ENCODE measurements at regions not wholly inside any gene's neighbourhood (a gene's known extent, or its start where the extent isn't known, plus 50 kb on each side); places are given as distances from the start of the nearest gene placed in this dataset.

- no peak for DNase-seq
Measured at GRCh38 chr21:16708101-16708835, 804.6 kb upstream of the CXADR start.

GRCh38 chr21:16709866-16710550 lies 802.8 kb upstream of the CXADR start:
- DNase-seq = no peak

GRCh38 chr21:16711757-16712156 lies 801.1 kb upstream of the CXADR start:
- DNase-seq = no peak

DNA sequence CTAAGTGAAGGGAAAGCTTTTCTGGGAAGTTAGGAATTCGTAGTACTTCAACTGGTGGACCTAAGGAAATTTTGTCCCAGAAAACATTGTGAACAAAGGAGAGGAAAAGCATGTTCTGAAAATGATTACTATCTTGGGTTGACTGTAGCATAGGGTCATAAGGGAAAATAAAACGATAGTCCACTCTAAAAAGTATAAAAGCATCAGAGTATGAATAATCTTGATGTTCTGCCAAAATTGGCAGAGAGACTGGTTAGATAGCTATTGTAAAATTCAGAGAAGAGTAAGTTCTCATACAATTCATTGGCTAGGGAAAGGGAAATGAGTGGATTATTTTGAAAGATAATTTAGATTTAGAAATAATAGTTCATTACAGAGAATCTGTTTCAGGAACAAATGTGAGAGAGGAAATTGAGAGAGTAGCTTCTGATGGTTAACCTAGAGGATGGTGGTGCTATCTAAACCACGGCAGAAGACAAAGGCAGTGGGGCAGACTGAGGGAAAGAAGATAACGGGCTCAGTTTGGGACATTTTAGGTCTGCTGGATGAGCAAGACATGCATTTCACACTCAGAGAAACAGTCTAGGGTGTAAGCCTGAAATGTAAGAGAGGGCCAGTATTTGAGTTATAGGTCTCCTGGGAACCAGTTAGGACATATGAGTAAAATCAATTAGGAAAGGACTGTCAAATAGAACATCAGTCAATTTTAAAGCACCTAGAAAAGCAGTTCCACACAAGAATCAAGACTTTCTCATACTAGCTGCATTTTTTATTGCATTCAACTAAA lies 799.3 kb upstream of the CXADR start:
- no peak for DNase-seq

DNA sequence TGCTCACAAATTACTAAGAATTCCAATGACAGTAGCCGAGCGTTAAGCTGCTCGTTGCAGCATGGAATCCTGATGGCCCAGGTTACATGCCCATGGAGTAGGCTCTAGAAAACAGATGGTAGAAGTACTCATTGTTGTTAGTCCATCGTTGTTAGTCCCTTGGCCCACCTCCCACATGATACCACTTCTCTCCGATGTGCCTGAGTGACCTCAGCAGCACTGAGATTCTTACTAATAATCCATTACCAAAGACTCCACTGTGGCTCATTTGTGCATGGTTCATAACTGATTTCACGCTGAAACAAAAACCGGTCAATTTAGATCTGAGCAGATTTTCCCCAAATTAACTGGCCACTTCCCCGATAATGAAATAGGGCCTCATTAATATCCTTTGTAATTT lies 772.3 kb upstream of the CXADR start:
- no peak for DNase-seq

DNA sequence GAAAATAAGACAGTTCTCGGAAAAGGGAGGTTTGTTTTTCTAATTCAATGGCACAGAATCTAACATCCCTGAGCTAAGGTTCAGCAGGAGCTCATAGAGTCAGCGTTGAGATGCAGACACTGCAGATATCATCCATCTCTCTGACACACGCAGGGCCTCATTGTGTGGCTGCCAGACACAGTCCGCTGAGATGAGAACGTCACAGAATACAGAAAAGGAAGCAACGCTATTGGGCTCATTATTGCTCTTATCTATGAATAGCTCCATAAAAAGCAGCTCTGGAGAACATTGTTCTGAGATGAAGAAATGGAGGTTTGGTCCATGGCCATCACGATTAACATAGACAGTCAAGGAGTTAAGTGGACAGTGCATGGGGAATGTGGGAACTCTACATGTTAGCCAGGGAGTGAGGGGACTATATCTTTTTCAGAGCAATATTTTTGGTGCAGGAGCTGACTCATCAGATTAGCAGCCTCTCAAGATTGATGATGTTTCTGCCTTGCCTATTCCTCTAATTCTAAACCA lies 771.6 kb upstream of the CXADR start:
- no peak for DNase-seq

GRCh38 chr21:16742131-16742641 lies 770.7 kb upstream of the CXADR start:
- no peak for DNase-seq

GRCh38 chr21:16742741-16743140 lies 770.1 kb upstream of the CXADR start:
- no peak for DNase-seq

DNA sequence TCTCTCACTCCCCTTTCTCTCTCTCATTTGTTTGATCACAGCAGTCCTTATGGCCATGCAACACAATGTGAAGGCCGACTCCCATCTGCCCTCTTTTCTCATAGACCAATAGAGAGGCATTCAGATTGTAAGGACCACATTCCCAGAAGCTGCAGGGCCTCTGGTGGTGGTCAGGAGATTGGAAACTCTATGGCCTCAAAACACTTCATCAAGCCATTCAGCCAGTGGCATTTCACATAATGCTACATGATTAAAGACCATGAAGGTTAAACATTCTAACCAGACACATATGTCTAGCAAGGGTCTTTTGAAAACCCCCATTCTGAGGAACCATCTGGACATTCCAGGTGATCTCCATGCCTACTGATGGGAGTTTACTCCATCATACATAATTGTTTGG lies 769.5 kb upstream of the CXADR start:
- no peak for DNase-seq

GRCh38 chr21:16750926-16751325 lies 761.9 kb upstream of the CXADR start:
- no peak for DNase-seq

GRCh38 chr21:16751695-16752474 lies 761.0 kb upstream of the CXADR start:
- DNase-seq = no peak

DNA sequence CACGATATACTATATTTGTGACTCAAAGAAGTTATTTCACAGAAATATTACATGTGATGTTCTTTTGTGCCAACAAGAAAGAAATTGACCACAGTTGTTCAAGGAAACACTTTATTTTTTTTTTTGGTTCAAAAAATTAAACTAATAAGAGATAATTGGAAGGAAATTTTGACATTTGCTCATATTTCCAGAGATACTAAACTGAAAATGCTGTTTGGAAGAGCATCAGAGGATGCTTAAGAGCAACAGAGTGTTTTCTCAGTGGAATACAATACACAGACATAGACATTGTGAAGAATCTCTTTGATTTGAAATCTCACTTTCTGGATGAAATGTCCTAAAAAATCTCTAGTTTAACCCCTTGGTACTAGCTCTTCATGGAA lies 760.4 kb upstream of the CXADR start:
- no peak for DNase-seq

DNA sequence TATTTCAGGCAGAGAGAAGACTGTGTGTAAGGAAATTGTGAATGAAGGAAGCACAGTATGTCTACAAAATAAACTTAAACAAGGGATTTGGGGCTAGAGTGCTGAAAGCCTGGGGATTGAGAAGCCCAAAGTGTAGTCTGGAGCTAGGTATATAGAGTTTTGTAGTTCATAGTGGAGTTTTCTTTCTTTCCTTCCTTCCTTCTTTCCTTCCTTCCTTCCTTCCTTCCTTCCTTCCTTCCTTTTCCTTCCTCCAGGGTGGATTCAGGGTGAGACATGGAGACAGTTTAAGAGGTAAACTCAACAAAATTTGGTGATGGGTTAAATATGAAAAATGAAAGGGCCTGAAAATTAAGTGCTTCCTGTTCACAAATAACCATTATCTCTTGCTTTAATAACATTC lies 757.8 kb upstream of the CXADR start:
- DNase-seq = no peak

GRCh38 chr21:16767201-16767600 lies 745.6 kb upstream of the CXADR start:
- no peak for DNase-seq

DNA sequence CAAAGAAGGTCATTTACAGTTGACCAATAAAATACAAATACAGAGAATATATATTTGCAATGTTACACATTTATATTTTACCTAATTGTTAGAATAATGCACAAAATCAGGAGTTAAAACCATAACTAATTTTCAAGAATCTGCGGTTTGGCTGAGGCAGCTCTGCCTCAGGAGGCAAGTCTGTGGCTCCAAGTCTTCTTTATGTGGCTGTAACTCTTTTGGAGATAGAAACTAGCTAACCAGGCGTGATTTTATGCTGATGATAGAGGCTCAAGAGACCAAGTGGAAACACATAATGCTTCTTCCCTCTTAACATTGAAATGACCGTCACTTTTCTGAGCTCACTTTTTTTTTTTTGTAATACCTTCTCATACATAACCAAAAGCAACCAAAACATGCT lies 744.7 kb upstream of the CXADR start:
- no peak for DNase-seq

DNA sequence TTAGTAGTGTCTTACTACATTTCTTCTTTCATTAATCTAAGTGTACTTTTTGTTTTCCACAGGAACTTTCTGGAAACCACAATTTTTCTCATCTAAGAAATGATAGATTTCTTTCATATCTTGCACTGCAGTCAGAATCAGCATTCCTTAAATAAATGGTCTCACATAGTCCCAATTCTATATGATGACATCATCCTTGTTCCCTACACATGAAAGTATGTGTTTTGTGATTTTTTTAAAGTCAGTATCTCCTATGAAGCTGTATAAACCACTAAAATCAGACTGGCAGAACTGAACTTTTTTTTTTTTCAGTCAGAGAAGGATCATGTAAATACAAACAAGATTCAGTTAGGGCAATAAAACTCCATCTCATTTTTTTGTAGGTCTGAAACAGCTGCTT lies 742.6 kb upstream of the CXADR start:
- no peak for DNase-seq

DNA sequence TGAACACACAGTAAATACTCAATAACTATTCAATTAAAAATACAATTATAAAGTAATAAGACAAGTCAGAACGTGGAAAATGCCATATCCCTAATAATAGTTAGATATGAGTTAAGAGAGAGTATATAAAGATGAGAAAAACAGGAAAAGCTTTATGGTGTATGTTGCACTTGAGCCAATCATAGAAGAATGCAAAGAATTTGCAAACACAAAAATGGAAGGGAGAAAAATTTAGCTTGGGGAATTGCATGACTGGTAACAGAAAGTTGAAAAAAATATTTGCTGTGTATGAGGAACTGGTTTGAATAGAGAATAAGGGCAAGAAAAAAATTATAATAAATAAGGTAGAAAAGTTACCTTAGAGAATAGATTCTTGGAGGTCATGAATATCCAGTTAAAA lies 739.6 kb upstream of the CXADR start:
- DNase-seq = no peak

- no peak for DNase-seq
Measured at GRCh38 chr21:16775076-16775475, 737.8 kb upstream of the CXADR start.

DNA sequence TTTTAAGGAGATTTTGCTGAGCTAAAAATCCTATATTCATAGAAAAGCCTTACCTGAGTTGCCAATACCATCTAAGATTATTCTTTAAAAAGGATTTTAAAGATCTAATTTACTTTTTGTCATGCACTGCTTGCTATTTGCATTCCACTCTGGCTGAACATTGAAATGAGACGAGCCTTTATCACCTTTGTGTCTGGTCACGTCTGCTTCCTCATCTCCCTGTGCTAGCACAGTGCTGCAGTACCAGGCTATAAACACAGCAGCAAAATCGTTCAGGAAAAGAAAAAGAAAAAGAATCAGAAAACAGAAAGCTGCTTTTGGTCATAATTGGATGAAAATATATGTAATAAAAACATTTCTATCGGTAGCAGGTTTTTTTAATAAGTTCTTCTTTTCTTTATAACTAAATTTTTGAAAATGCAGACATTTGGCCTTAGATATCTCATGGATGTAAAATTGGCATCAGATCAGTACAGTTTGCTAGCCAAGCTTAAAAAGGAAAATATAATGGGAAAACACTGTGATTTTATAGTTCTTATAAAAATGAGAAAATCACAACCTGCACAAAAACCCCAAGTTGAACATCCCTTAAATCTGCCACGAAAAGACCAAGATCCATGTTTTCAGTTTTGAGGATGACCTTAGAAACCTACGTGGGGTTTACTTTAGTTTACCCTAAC lies 735.7 kb upstream of the CXADR start:
- no peak for DNase-seq

DNA sequence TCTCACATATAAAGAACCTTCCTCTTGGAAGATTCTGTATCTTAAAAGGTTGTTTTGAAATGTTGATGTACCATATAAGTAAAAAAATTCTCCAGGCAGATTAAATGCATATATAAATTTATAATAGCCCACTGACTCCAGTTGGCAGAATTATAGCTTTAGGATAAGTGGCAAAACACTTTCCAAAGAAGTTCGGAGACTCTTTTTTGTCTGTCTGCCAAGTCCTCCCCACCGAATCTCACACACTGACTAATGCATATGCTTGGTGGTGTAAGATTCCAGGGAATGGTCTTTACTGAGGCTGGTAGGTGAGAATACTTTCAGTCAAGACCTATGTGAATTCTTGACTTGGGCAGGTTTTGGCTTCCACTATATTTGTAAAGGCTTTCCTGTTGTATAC lies 724.3 kb upstream of the CXADR start:
- no peak for DNase-seq

DNA sequence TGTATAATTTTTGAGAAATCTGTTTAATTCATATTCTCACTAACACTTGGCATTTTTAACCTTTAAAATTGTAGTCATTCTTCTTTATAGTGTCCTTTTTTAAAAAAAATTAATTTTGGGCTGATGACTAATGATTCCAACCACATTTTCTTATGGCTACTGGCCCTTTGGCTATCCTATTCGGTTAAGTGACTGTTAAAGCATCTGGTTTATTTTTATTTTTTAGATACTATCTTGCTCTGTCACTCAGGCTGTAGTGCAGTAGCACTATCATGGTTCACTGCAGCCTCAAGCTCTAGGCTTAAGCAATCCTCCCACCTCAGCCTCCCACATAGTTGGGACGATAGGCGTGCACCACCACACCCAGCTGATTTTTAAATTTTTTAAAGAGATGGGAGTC lies 723.2 kb upstream of the CXADR start:
- no peak for DNase-seq

GRCh38 chr21:16792101-16792500 lies 720.7 kb upstream of the CXADR start:
- no peak for DNase-seq
